ENCODE measurements at regions not wholly inside any gene's neighbourhood (a gene's known extent, or its start where the extent isn't known, plus 50 kb on each side); places are given as distances from the start of the nearest gene placed in this dataset.
"Not testable (repeated sequence)": the region's sequence is repeated elsewhere in the genome, so short reads cannot be mapped to it uniquely, and the experiment has no call there.

- DNase-seq (ENCODE audit: low read depth): peak; percentile 41
Measured at GRCh38 chr6:155850408-155850841, 394.8 kb upstream of the NOX3 start.

- no peak for DNase-seq (ENCODE audit: low read depth)
Measured at GRCh38 chr6:155847711-155848110, 392.1 kb upstream of the NOX3 start.

- DNase-seq (ENCODE audit: low read depth): no peak
Measured at GRCh38 chr6:155837474-155837873, 381.8 kb upstream of the NOX3 start.

GRCh38 chr6:155832596-155832995 is 377.0 kb upstream of the NOX3 start:
- DNase-seq (ENCODE audit: low read depth): peak; percentile 4

GRCh38 chr6:155830531-155830930 is 374.9 kb upstream of the NOX3 start:
- DNase-seq (ENCODE audit: low read depth): no peak

GRCh38 chr6:155829646-155830045 is 374.0 kb upstream of the NOX3 start:
- no peak for DNase-seq (ENCODE audit: low read depth)

GRCh38 chr6:155828989-155829388 is 373.4 kb upstream of the NOX3 start:
- no peak for DNase-seq (ENCODE audit: low read depth)

- no peak for DNase-seq (ENCODE audit: low read depth)
Measured at GRCh38 chr6:155818698-155819097, 363.1 kb upstream of the NOX3 start.

GRCh38 chr6:155813548-155813947 is 357.9 kb upstream of the NOX3 start:
- no peak for DNase-seq (ENCODE audit: low read depth)

GRCh38 chr6:155807243-155807642 is 351.6 kb upstream of the NOX3 start:
- DNase-seq (ENCODE audit: low read depth): no peak

GRCh38 chr6:155801046-155801445 is 345.4 kb upstream of the NOX3 start:
- no peak for DNase-seq (ENCODE audit: low read depth)

GRCh38 chr6:155798876-155799275 is 343.2 kb upstream of the NOX3 start:
- not testable (repeated sequence) for DNase-seq (ENCODE audit: low read depth)

- DNase-seq (ENCODE audit: low read depth): no peak
Measured at GRCh38 chr6:155795173-155795796, 339.6 kb upstream of the NOX3 start.

- no peak for DNase-seq (ENCODE audit: low read depth)
Measured at GRCh38 chr6:155791891-155792290, 336.3 kb upstream of the NOX3 start.

GRCh38 chr6:155791186-155791585 is 335.5 kb upstream of the NOX3 start:
- DNase-seq (ENCODE audit: low read depth): no peak

GRCh38 chr6:155787168-155787567 is 331.5 kb upstream of the NOX3 start:
- DNase-seq (ENCODE audit: low read depth): no peak

- no peak for DNase-seq (ENCODE audit: low read depth)
Measured at GRCh38 chr6:155786528-155786927, 330.9 kb upstream of the NOX3 start.

GRCh38 chr6:155782739-155783459 is 327.3 kb upstream of the NOX3 start:
- no peak for DNase-seq (ENCODE audit: low read depth)

GRCh38 chr6:155782320-155782731 is 326.7 kb upstream of the NOX3 start:
- peak; percentile 91 for DNase-seq (ENCODE audit: low read depth)

- DNase-seq (ENCODE audit: low read depth): peak; percentile 32
Measured at GRCh38 chr6:155779456-155779855, 323.8 kb upstream of the NOX3 start.

- no peak for DNase-seq (ENCODE audit: low read depth)
Measured at GRCh38 chr6:155778336-155778735, 322.7 kb upstream of the NOX3 start.

GRCh38 chr6:155771822-155772221 is 316.2 kb upstream of the NOX3 start:
- DNase-seq (ENCODE audit: low read depth): no peak

- no peak for DNase-seq (ENCODE audit: low read depth)
Measured at GRCh38 chr6:155770856-155771255, 315.2 kb upstream of the NOX3 start.

- no peak for DNase-seq (ENCODE audit: low read depth)
Measured at GRCh38 chr6:155770313-155770712, 314.7 kb upstream of the NOX3 start.
